Chondrocyte (in vitro differentiated cells): ENCODE measurements at regions not wholly inside any gene's neighbourhood (a gene's known extent, or its start where the extent isn't known, plus 50 kb on each side); places are given as distances from the start of the nearest gene placed in this dataset.

Source experiments
- DNase-seq: peaks from one replicate; pipeline ENCODE4 v3.0.0; 2021; ENCODE audit warnings: mixed read lengths, low spot score
- H3K27ac Mint-ChIP-seq: one replicate; pipeline ENCODE4 v1.8.0; 2021; ENCODE audit warnings: mild to moderate bottlenecking, moderate library complexity, mixed read lengths; ENCODE audit not compliant: unreplicated experiment
- H3K27me3 Mint-ChIP-seq: 2 replicates; pipeline ENCODE4 v1.8.0; 2021; ENCODE audit warnings: low read depth, mixed read lengths
- H3K36me3 Mint-ChIP-seq: 2 replicates; pipeline ENCODE4 v1.8.0; 2021; ENCODE audit warnings: low read depth, mixed read lengths
- H3K4me1 Mint-ChIP-seq: 2 replicates; pipeline ENCODE4 v1.8.0; 2021; ENCODE audit warnings: low read depth, mild to moderate bottlenecking, mixed read lengths
- H3K4me3 Mint-ChIP-seq: one replicate; pipeline ENCODE4 v1.8.0; 2021; ENCODE audit warnings: mild to moderate bottlenecking, moderate library complexity, mixed read lengths; ENCODE audit not compliant: unreplicated experiment
- H3K9me3 Mint-ChIP-seq: 2 replicates; pipeline ENCODE4 v1.8.0; 2021; ENCODE audit warnings: low read depth, mixed read lengths
- CTCF ChIP-seq: fragments of 200-600 bp; sonication (generic); IDR thresholded peaks from 2 replicates; pipeline ENCODE4 v1.5.0; 2021; ENCODE audit warnings: antibody characterized with exemption, mild to moderate bottlenecking, moderate library complexity

GRCh38 chr6:139821676-139822223 is 447.3 kb upstream of the CITED2 start:
- TF ChIP-seq CTCF: no peak
- Mint-ChIP-seq H3K36me3 (no peaks in the 10 kb centered on the region), H3K4me3 (no peak overlapping the region), H3K9me3 (no peaks in the 10 kb centered on the region), H3K27me3 (no peaks in the 10 kb centered on the region), H3K27ac (no peak overlapping the region), H3K4me1 (peaks cover 32% of the 10 kb centered on the region)
- DNase-seq: no peak

GRCh38 chr6:139820210-139820609 is 445.8 kb upstream of the CITED2 start:
- Mint-ChIP-seq H3K27me3 (no peaks in the 10 kb centered on the region), H3K27ac (peak overlapping the region; percentile 75), H3K4me3 (no peak overlapping the region), H3K9me3 (no peaks in the 10 kb centered on the region), H3K36me3 (no peaks in the 10 kb centered on the region), H3K4me1 (peaks cover 32% of the 10 kb centered on the region)
- no peak for TF ChIP-seq CTCF
- no peak for DNase-seq

- no peak for DNase-seq
- Mint-ChIP-seq H3K27ac (peak overlapping the region; percentile 61), H3K36me3 (no peaks in the 10 kb centered on the region), H3K27me3 (no peaks in the 10 kb centered on the region), H3K9me3 (no peaks in the 10 kb centered on the region), H3K4me1 (peaks cover 32% of the 10 kb centered on the region), H3K4me3 (peak overlapping the region; percentile 31)
- TF ChIP-seq CTCF: no peak
Observed at GRCh38 chr6:139819776-139820175, 445.3 kb upstream of the CITED2 start.

- peaks cover 3% of the 10 kb centered on the region for H3K9me3 Mint-ChIP-seq
- no peak overlapping the region for H3K27ac Mint-ChIP-seq
- DNase-seq: no peak
- H3K4me3 Mint-ChIP-seq: no peak overlapping the region
- TF ChIP-seq CTCF: no peak
- H3K4me1 Mint-ChIP-seq: peaks cover 4% of the 10 kb centered on the region
- H3K36me3 Mint-ChIP-seq: no peaks in the 10 kb centered on the region
- no peaks in the 10 kb centered on the region for H3K27me3 Mint-ChIP-seq
Observed at GRCh38 chr6:139812939-139813338, 438.5 kb upstream of the CITED2 start.

GRCh38 chr6:139801571-139802321 is 427.3 kb upstream of the CITED2 start:
- no peak for TF ChIP-seq CTCF
- DNase-seq: no peak
- H3K27ac Mint-ChIP-seq: no peak overlapping the region
- no peaks in the 10 kb centered on the region for H3K4me1 Mint-ChIP-seq
- H3K4me3 Mint-ChIP-seq: no peak overlapping the region
- no peaks in the 10 kb centered on the region for H3K27me3 Mint-ChIP-seq
- H3K36me3 Mint-ChIP-seq: no peaks in the 10 kb centered on the region
- no peaks in the 10 kb centered on the region for H3K9me3 Mint-ChIP-seq
